ENCODE measurements at regions not wholly inside any gene's neighbourhood (a gene's known extent, or its start where the extent isn't known, plus 50 kb on each side); places are given as distances from the start of the nearest gene placed in this dataset.

DNA sequence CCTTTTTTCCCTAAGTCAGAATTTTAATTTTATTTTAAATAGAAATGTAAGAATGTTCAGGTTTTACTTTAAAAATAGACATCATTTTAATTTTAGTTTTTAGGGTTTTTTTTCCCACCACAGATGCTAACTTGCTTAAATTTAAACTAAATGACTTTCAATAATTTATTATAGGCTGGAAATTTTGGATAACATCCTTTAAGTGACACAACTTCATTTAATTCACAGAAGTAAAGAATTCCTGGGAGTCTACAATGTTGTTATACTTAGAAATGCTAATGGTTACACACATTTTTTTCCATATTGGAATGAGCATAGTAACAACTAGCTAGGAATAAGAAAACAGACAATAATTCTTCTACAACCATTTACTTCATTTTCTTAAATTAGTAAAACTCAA, 90.5 kb upstream of the PDE10A start:
- no peak overlapping the region for H3K27ac Mint-ChIP-seq
- no peak overlapping the region for H3K4me3 Mint-ChIP-seq
- intact Hi-C loops (cut with micrococcal nuclease): no loop called here
- H3K4me2 ChIP-seq (replicated peaks; ENCODE audit: low read depth, low read length, poor library complexity, severe bottlenecking): no peak overlapping the region
- H3K9me3 Mint-ChIP-seq (ENCODE audit: insufficient read depth): peaks cover 4% of the 10 kb centered on the region
- ATAC-seq (ENCODE audit: low read depth) (no peak), DNase-seq (no peak)
- H3K79me2 ChIP-seq (ENCODE audit: control insufficient read depth, insufficient read depth, low read length): no peaks in the 10 kb centered on the region
- ChIA-PET POLR2A (no interaction called here), CTCF (no interaction called here)
- no peak overlapping the region for H3K9ac ChIP-seq (ENCODE audit: low read length)
- no peak for TF ChIP-seq EZH2 (IDR thresholded peaks at IDR 0.05; ENCODE audit: borderline replicate concordance, insufficient read depth, low read depth, low read length, poor library complexity, severe bottlenecking)
- TF ChIP-seq, protein P1, sequence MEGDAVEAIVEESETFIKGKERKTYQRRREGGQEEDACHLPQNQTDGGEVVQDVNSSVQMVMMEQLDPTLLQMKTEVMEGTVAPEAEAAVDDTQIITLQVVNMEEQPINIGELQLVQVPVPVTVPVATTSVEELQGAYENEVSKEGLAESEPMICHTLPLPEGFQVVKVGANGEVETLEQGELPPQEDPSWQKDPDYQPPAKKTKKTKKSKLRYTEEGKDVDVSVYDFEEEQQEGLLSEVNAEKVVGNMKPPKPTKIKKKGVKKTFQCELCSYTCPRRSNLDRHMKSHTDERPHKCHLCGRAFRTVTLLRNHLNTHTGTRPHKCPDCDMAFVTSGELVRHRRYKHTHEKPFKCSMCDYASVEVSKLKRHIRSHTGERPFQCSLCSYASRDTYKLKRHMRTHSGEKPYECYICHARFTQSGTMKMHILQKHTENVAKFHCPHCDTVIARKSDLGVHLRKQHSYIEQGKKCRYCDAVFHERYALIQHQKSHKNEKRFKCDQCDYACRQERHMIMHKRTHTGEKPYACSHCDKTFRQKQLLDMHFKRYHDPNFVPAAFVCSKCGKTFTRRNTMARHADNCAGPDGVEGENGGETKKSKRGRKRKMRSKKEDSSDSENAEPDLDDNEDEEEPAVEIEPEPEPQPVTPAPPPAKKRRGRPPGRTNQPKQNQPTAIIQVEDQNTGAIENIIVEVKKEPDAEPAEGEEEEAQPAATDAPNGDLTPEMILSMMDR (IDR thresholded peaks at IDR 0.05): no peak
- H3K36me3 ChIP-seq (replicated peaks in 1 of 2; ENCODE audit: control extremely low read depth in 1 of 2, control insufficient read depth in 1 of 2, extremely low read depth in 1 of 2, insufficient read depth in 2 of 2, low read length in 1 of 2): no peaks in the 10 kb centered on the region
- peaks cover 8% of the 10 kb centered on the region for H3K27me3 Mint-ChIP-seq
- no peak overlapping the region for H3K4me3 ChIP-seq (ENCODE audit: control extremely low read depth in 1 of 5, extremely low read depth in 1 of 5, insufficient read depth in 1 of 5, low read depth in 2 of 5, low read length in 4 of 5)
- H3K27me3 ChIP-seq (replicated peaks in 1 of 4; ENCODE audit: control extremely low read depth in 1 of 4, control insufficient read depth in 3 of 4, insufficient read depth in 4 of 4, low read length in 3 of 4): no peaks in the 10 kb centered on the region
- H3K4me1 ChIP-seq (ENCODE audit: control insufficient read depth in 2 of 2, insufficient read depth in 2 of 2, low read length in 2 of 2): no peaks in the 10 kb centered on the region
- H2AFZ ChIP-seq (ENCODE audit: insufficient read depth, low read depth, low read length, poor library complexity, severe bottlenecking): no peak overlapping the region
- no peaks in the 10 kb centered on the region for H4K20me1 ChIP-seq (ENCODE audit: control insufficient read depth, insufficient read depth, low read length, poor library complexity, severe bottlenecking)
- H3K27ac ChIP-seq (ENCODE audit: low read length in 2 of 2): no peak overlapping the region
- H3K4me1 Mint-ChIP-seq: no peaks in the 10 kb centered on the region
- H3K9me3 ChIP-seq (ENCODE audit: control extremely low read depth in 1 of 3, control insufficient read depth in 2 of 3, insufficient read depth in 1 of 3, low read length in 2 of 3): no peaks in the 10 kb centered on the region

DNA sequence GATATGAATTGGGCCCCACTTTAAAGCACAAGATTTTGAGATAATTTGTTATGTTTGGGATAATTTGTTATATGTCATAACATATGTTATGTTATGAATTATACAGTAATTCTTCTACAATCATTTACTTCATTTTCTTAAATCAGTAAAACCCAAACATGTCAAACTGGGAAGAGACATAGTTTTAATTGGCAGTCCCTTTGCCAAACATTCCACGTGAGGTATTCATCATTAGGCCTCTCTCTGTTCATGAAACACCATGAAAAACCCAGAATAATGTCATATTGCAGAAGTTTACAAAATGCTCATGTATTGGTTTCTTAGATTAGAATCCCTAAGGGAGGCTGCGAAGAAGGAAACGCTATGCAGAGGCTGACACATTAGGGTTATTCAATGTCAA, 89.4 kb upstream of the PDE10A start:
- no peaks in the 10 kb centered on the region for H4K20me1 ChIP-seq (ENCODE audit: control insufficient read depth, insufficient read depth, low read length, poor library complexity, severe bottlenecking)
- TF ChIP-seq EZH2 (IDR thresholded peaks at IDR 0.05; ENCODE audit: borderline replicate concordance, insufficient read depth, low read depth, low read length, poor library complexity, severe bottlenecking): no peak
- TF ChIP-seq, protein P1 (IDR thresholded peaks at IDR 0.05): no peak
- no peak for DNase-seq
- no peak overlapping the region for H2AFZ ChIP-seq (ENCODE audit: insufficient read depth, low read depth, low read length, poor library complexity, severe bottlenecking)
- H3K36me3 ChIP-seq (replicated peaks in 1 of 2; ENCODE audit: control extremely low read depth in 1 of 2, control insufficient read depth in 1 of 2, extremely low read depth in 1 of 2, insufficient read depth in 2 of 2, low read length in 1 of 2): no peaks in the 10 kb centered on the region
- no peaks in the 10 kb centered on the region for H3K9me3 ChIP-seq (ENCODE audit: control extremely low read depth in 1 of 3, control insufficient read depth in 2 of 3, insufficient read depth in 1 of 3, low read length in 2 of 3)
- WGBS (ENCODE audit: insufficient coverage): 94% methylated on average over 2 of the region's 3 CpGs
- no peaks in the 10 kb centered on the region for H3K4me1 Mint-ChIP-seq
- H3K4me1 ChIP-seq (ENCODE audit: control insufficient read depth in 2 of 2, insufficient read depth in 2 of 2, low read length in 2 of 2): no peaks in the 10 kb centered on the region
- H3K9me3 Mint-ChIP-seq (ENCODE audit: insufficient read depth): peaks cover 4% of the 10 kb centered on the region
- CTCF ChIA-PET: no interaction called here
- H3K79me2 ChIP-seq (ENCODE audit: control insufficient read depth, insufficient read depth, low read length): no peaks in the 10 kb centered on the region
- H3K4me3 Mint-ChIP-seq: no peak overlapping the region
- no peak overlapping the region for H3K4me3 ChIP-seq (ENCODE audit: control extremely low read depth in 1 of 5, extremely low read depth in 1 of 5, insufficient read depth in 1 of 5, low read depth in 2 of 5, low read length in 4 of 5)
- H3K27ac ChIP-seq (ENCODE audit: low read length in 2 of 2): no peak overlapping the region
- POLR2A ChIA-PET: no interaction called here
- peaks cover 8% of the 10 kb centered on the region for H3K27me3 Mint-ChIP-seq
- H3K27me3 ChIP-seq (replicated peaks in 1 of 4; ENCODE audit: control extremely low read depth in 1 of 4, control insufficient read depth in 3 of 4, insufficient read depth in 4 of 4, low read length in 3 of 4): no peaks in the 10 kb centered on the region
- intact Hi-C loops (cut with micrococcal nuclease): no loop called here
- H3K9ac ChIP-seq (ENCODE audit: low read length): no peak overlapping the region
- no peak overlapping the region for H3K4me2 ChIP-seq (replicated peaks; ENCODE audit: low read depth, low read length, poor library complexity, severe bottlenecking)
- H3K27ac Mint-ChIP-seq: no peak overlapping the region
- ATAC-seq (ENCODE audit: low read depth): no peak

Measured in B cell (primary cell).